ENCODE measurements at regions not wholly inside any gene's neighbourhood (a gene's known extent, or its start where the extent isn't known, plus 50 kb on each side); places are given as distances from the start of the nearest gene placed in this dataset.

GRCh38 chr2:240213226-240213475 lies 72.7 kb upstream of the OTOS start:
- Histone ChIP-seq H2BK12ac (ENCODE audit: low read depth, low read length) (no peak overlapping the region), H3K23ac (ENCODE audit: insufficient read length) (no peak overlapping the region), H2BK20ac (ENCODE audit: low read length) (no peak overlapping the region), H4K5ac (ENCODE audit: insufficient read length, low read depth, low read length) (no peak overlapping the region), H4K91ac (replicated peaks; ENCODE audit: insufficient read length, low read length) (no peak overlapping the region), H3K9ac (replicated peaks in 1 of 4; ENCODE audit: extremely low read depth in 1 of 4, low read depth in 3 of 4, low read length in 3 of 4) (no peak overlapping the region), H3K23me2 (ENCODE audit: low read depth, low read length) (no peaks in the 10 kb centered on the region), H2BK120ac (replicated peaks; ENCODE audit: low read depth, low read length) (no peak overlapping the region), H3K9me3 (ENCODE audit: insufficient read depth in 2 of 2, low read depth in 1 of 2, low read length in 1 of 2) (no peaks in the 10 kb centered on the region), H3K79me2 (ENCODE audit: control insufficient read depth in 1 of 2, insufficient read depth in 2 of 2, low read length in 2 of 2) (no peaks in the 10 kb centered on the region), H3K56ac (replicated peaks; ENCODE audit: insufficient read length, low read depth, low read length) (no peak overlapping the region), H2AFZ (ENCODE audit: low read length) (no peak overlapping the region), H3K27ac (ENCODE audit: low read depth, low read length) (no peak overlapping the region), H3K4ac (replicated peaks; ENCODE audit: insufficient read length, low read depth, low read length) (no peak overlapping the region), H2BK15ac (ENCODE audit: low read length) (no peak overlapping the region), H3K4me3 (ENCODE audit: extremely low read depth in 1 of 4, insufficient read depth in 2 of 4, low read depth in 3 of 4, low read length in 4 of 4) (no peak overlapping the region), H3K14ac (ENCODE audit: insufficient read length) (no peak overlapping the region), H2BK5ac (ENCODE audit: low read depth, low read length) (no peak overlapping the region), H4K20me1 (replicated peaks in 1 of 2; ENCODE audit: control insufficient read depth in 1 of 2, insufficient read depth in 2 of 2, low read length in 2 of 2) (no peaks in the 10 kb centered on the region), H3K27me3 (replicated peaks in 1 of 4; ENCODE audit: control insufficient read depth in 3 of 4, extremely low read depth in 1 of 4, insufficient read depth in 3 of 4, low read length in 3 of 4) (no peaks in the 10 kb centered on the region), H3K4me2 (ENCODE audit: insufficient read depth in 1 of 2, low read depth in 2 of 2, low read length in 2 of 2) (no peak overlapping the region), H3K4me1 (replicated peaks in 1 of 4; ENCODE audit: control insufficient read depth in 3 of 4, insufficient read depth in 4 of 4, low read length in 3 of 4) (no peaks in the 10 kb centered on the region; a peak in 1 of 7 replicates), H3K79me1 (ENCODE audit: low read depth, low read length) (no peaks in the 10 kb centered on the region), H3K18ac (ENCODE audit: extremely low read depth, low read length) (no peak overlapping the region), H3K36me3 (ENCODE audit: control insufficient read depth in 2 of 4, insufficient read depth in 4 of 4, low read length in 3 of 4) (no peaks in the 10 kb centered on the region), H4K8ac (ENCODE audit: extremely low read depth, insufficient read depth, low read length) (no peak overlapping the region), H2AK5ac (ENCODE audit: low read depth, low read length) (no peak overlapping the region)
- POLR2A ChIA-PET (ENCODE audit: partially characterized antibody), result no interaction called here
- CTCF ChIA-PET (ENCODE audit: partially characterized antibody), result no interaction called here
- TF ChIP-seq TBP (IDR thresholded peaks at IDR 0.05; ENCODE audit: low read depth, low read length), result no peak
- no peak for TF ChIP-seq CBX8 (IDR thresholded peaks at IDR 0.05; ENCODE audit: borderline replicate concordance, low read depth, low read length)
- TF ChIP-seq BACH1 (IDR thresholded peaks at IDR 0.05; ENCODE audit: low read length), result no peak
- TF ChIP-seq JUND (IDR thresholded peaks at IDR 0.05; ENCODE audit: low read length), result no peak
- TF ChIP-seq BCL11A (IDR thresholded peaks at IDR 0.05; ENCODE audit: low read depth in 2 of 2, low read length in 2 of 2), result no peak
- DNase-seq (ENCODE audit: low read depth in 1 of 2, low spot score in 2 of 2) (no peak), FAIRE-seq (no peak)
- WGBS, 2 experiments (ENCODE audit: extremely low coverage in 1 of 2, insufficient coverage in 1 of 2, insufficient read length in 1 of 2, insufficient replicate concordance in 2 of 2, low coverage in 1 of 2, low lambda C conversion rate in 2 of 2, missing lambda C conversion rate in 1 of 2), result 96% methylated on average over 6 of the region's 6 CpGs; no CpG with 5 or more reads in 1 of the 2 experiments

Measured in H1 (cell line).